HUES48 (cell line): ENCODE measurements at regions not wholly inside any gene's neighbourhood (a gene's known extent, or its start where the extent isn't known, plus 50 kb on each side); places are given as distances from the start of the nearest gene placed in this dataset.

Experiments
- H3K27ac ChIP-seq: one replicate; pipeline ENCODE4 v1.7.0; 2013; ENCODE audit warnings: low read depth, low read length, inconsistent platforms
- H3K27me3 ChIP-seq: 2 replicates; pipeline ENCODE4 v1.6.1; 2013; ENCODE audit warnings: mild to moderate bottlenecking, low read length; ENCODE audit not compliant: control insufficient read depth, insufficient read depth
- H3K36me3 ChIP-seq: 2 replicates; pipeline ENCODE4 v1.6.1; 2013; ENCODE audit warnings: low read length; ENCODE audit not compliant: control insufficient read depth, insufficient read depth
- H3K4me1 ChIP-seq: 2 replicates; pipeline ENCODE4 v1.6.1; 2013; ENCODE audit warnings: mild to moderate bottlenecking, low read length; ENCODE audit not compliant: control insufficient read depth, insufficient read depth
- H3K4me3 ChIP-seq: 2 replicates; pipeline ENCODE4 v1.5.1; 2013; ENCODE audit warnings: mild to moderate bottlenecking, low read depth, low read length
- H3K9ac ChIP-seq: 2 replicates; pipeline ENCODE4 v1.6.1; 2013; ENCODE audit warnings: mild to moderate bottlenecking, low read depth, low read length, moderate library complexity
- H3K9me3 ChIP-seq: 2 replicates; pipeline ENCODE4 v1.6.1; 2013; ENCODE audit warnings: low read length; ENCODE audit not compliant: control insufficient read depth, insufficient read depth

DNA sequence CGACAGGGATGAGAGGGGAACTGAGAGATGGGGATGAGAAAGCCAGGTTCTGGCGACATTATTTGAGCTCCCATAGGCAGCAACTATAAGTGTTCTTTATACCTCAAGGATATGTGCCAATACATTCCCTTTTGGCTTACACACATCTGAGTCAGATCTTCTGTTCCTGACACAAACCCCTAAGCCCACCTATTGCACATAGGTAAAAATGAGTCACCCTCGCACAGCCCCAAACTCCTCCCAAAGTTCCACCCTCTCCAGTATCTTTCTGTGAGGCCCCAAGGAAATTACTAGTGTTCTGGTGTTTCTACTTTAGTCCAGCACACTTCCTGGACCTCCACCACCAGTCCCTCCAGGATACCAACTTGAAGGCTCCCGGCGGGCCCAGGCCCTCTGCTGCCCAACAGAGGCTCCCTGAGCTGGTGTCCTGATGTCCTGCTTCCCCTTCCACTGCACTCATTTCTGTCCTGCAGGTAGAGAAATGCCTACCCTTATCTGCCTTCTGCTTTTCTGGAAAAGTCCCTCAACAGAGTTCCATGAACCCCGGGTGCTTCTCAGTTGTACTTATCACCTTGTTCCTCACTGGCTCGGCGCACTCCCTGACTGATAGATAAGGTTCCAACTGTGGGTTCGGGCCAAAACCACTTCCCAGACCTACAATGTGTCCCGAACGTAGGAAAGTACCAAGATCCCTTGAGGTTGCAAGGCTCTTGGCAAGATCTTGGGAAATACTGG lies 125.5 kb downstream of the EN1 start:
- no peak overlapping the region for H3K27ac ChIP-seq
- H3K9me3 ChIP-seq, result no peaks in the 10 kb centered on the region
- H3K36me3 ChIP-seq, result no peaks in the 10 kb centered on the region
- no peaks in the 10 kb centered on the region for H3K4me1 ChIP-seq
- H3K4me3 ChIP-seq, result no peak overlapping the region
- no peak overlapping the region for H3K9ac ChIP-seq
- no peaks in the 10 kb centered on the region for H3K27me3 ChIP-seq

DNA sequence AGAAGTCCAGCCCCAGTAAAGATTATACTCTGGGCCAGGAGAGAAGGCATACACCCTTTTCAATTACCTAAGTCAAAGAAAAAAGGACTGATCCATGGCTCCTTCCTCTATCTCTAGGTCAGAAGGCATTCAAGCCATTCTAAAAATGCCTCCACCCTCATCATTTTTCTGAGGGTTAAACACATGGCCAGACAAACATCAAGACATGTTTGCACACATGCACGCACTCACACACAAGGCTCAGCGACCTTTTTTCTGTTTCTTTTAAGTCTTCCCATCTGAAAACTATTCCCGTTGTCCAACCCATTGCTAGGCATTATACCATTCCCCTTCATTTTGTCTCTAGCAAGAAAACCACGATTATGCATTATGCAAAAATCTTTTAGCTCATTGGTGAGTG lies 126.6 kb downstream of the EN1 start:
- Histone ChIP-seq H3K9ac (no peak overlapping the region), H3K9me3 (no peaks in the 10 kb centered on the region), H3K4me1 (no peaks in the 10 kb centered on the region), H3K36me3 (no peaks in the 10 kb centered on the region), H3K27me3 (no peaks in the 10 kb centered on the region), H3K4me3 (no peak overlapping the region), H3K27ac (no peak overlapping the region)

DNA sequence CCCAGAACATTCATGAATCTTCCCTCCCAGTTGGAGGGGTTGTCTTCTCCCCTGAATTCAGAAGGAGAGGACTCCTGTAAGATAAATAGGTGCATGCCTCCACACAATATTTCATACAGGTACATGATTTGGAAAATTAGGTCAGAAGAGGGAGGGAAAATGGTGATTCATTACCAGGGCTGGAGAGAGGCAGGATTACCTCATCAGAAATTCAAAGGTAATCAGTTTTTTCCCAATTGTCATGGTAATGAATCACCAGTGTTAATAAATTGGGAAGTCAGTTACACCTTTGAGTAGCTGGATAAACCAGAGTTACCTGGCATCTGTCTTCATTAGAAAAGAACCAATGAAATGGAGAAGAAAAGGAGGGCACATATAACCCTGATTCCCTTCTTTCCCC lies 128.5 kb downstream of the EN1 start:
- H3K4me3 ChIP-seq, result no peak overlapping the region
- H3K27me3 ChIP-seq, result no peaks in the 10 kb centered on the region
- H3K27ac ChIP-seq, result no peak overlapping the region

DNA sequence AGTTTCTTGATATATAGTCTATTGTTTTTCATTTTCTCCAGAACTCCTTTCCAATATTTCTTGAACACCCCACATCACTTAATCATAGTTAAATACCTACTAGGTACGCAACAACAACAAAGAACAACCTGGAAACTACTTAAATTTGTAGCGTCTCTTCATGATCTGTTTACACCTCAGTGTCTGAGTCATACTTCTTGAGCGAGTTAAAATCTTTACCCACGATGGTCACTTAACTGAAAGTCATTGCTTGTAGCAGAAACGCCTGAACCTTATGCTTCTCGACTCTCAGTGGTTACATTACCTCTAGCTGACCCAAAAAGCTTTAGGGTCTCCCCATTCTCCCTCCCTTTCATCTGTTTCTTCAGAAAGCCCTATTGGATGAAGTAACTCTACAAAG lies 131.3 kb downstream of the EN1 start:
- Histone ChIP-seq H3K9ac (no peak overlapping the region), H3K36me3 (no peaks in the 10 kb centered on the region), H3K27ac (no peak overlapping the region), H3K27me3 (no peaks in the 10 kb centered on the region), H3K4me3 (no peak overlapping the region), H3K4me1 (no peaks in the 10 kb centered on the region), H3K9me3 (no peaks in the 10 kb centered on the region)

More for the DNA sequence above, 128.5 kb downstream of the EN1 start:
- H3K9ac ChIP-seq, result no peak overlapping the region
- no peaks in the 10 kb centered on the region for H3K9me3 ChIP-seq
- no peaks in the 10 kb centered on the region for H3K36me3 ChIP-seq
- H3K4me1 ChIP-seq, result no peaks in the 10 kb centered on the region

DNA sequence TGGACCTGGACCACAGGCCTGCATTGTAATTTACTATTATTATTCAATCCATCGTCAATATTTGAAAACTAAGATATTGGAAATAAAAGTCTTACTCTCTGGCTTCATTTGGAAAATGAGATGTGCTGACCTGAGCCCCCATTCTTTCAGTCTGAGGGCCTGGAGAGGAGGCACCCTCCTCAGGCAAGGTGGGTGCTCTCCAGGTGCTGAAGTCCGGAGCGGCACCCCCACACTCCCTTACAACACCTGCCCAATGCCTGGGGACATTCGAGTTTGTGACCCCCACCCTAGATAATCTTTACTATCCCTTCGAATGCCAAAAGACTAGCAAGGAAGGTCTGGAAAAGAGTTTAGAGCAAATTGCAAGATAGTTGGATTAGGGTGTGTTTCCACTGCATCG lies 133.3 kb downstream of the EN1 start:
- Histone ChIP-seq H3K36me3 (no peaks in the 10 kb centered on the region), H3K27me3 (no peaks in the 10 kb centered on the region), H3K4me3 (no peak overlapping the region), H3K27ac (no peak overlapping the region), H3K4me1 (no peaks in the 10 kb centered on the region; the same call in 1 of the 2 replicates), H3K9ac (no peak overlapping the region), H3K9me3 (no peaks in the 10 kb centered on the region)

DNA sequence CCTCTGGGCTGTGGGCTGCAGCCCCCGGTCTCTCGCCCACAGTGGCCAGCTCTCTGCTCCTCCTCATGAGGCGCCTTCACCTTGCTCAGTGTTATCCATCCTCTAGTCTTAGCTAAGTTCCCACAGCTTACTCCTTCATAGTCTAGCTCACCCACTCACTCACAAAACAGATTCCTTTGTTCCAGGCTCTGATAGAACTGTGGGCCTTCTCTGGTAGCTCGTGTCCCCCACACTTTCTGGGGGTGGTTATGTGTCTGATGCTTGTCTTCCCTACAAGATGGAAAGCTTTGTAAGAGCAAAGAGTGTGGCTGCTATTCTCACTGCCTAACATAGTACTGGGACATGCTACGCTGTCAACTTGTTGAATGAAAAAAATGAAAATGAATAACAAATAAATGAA lies 135.8 kb downstream of the EN1 start:
- Histone ChIP-seq H3K27me3 (no peaks in the 10 kb centered on the region), H3K4me3 (no peak overlapping the region), H3K9me3 (no peaks in the 10 kb centered on the region), H3K36me3 (no peaks in the 10 kb centered on the region), H3K4me1 (no peaks in the 10 kb centered on the region; the same call in 1 of the 2 replicates), H3K9ac (no peak overlapping the region), H3K27ac (no peak overlapping the region)

DNA sequence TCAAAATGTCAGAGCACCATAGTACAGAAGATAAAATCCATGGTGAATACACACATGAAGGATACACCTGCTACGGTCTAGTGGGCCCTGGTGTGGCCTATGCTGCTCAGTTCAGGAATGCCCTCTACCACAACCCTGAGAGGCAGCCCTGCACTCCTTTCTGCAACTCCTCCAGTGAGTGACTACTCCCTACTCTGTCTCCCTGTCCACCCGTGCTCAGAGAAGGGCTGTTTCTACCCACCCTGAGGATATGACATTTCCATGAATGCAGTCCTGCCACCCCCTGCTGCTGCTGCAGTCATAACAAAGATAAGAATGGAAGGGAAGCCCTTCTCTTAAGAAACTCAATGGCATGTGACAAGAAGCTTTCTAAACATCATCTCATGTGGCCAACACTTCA lies 137.0 kb downstream of the EN1 start:
- Histone ChIP-seq H3K36me3 (no peaks in the 10 kb centered on the region), H3K9me3 (no peaks in the 10 kb centered on the region), H3K9ac (no peak overlapping the region), H3K4me3 (no peak overlapping the region), H3K4me1 (no peaks in the 10 kb centered on the region; the same call in 1 of the 2 replicates), H3K27ac (no peak overlapping the region), H3K27me3 (no peaks in the 10 kb centered on the region)

DNA sequence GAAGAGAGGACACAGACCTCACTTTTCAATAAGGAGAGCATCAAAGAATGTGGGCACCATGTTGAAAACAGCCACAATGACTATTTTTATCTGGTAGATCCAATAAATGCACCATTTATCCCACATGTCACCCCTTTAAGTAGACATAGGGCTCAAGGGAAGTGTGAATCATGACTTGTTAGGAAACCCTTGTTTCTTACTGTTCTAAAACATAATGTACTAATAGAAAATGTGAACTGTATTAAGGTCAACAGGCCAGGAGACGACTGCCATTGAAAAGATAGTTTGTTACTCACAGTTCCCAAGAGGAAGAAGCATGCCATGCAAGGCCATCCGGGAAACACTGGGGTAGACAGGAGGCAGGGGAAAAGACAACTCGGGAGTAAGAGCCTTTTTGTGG lies 137.7 kb downstream of the EN1 start:
- no peak overlapping the region for H3K9ac ChIP-seq
- H3K4me3 ChIP-seq, result no peak overlapping the region
- no peak overlapping the region for H3K27ac ChIP-seq
- no peaks in the 10 kb centered on the region; the same call in 1 of the 2 replicates for H3K4me1 ChIP-seq
- H3K9me3 ChIP-seq, result no peaks in the 10 kb centered on the region
- H3K36me3 ChIP-seq, result no peaks in the 10 kb centered on the region
- H3K27me3 ChIP-seq, result no peaks in the 10 kb centered on the region

DNA sequence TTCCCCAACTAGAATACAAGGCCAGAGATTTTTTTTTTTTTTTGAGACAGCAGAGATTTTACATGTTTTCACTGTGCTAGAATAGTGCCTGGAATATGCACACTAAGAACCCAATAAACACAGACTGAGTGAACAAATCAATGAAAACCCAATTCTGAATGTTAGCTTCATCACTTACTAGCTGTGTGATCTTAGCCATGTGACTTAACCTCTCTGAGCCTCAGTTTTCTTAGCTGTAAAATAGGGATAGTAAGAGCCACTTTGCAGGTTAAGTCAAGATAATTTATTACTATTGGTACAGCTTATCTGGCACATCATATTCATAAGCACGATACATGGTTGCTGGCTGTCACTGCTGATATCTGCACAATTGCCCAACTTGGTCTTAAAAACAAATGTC lies 140.6 kb downstream of the EN1 start:
- H3K4me3 ChIP-seq, result no peak overlapping the region

DNA sequence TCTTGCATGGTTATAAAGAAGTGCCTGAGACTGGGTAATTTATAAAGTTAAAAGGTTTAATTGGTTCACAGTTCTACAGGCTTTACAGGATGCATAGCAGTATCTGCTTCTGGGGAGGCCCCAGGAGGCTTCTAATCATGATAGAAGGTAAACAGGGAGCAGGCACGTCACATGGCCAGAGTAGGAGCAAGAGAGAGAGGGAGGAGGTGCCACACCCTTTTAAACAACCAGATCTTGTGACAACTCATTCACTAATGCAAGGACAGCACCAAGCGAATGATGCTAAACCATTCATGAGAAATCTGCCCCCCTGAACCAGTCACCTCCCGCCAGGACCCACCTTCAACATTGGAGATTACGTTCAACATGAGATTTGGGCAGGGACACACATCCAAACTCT lies 141.1 kb downstream of the EN1 start:
- Histone ChIP-seq H3K4me1 (no peaks in the 10 kb centered on the region; the same call in 1 of the 2 replicates), H3K4me3 (no peak overlapping the region), H3K27ac (no peak overlapping the region), H3K9ac (no peak overlapping the region), H3K36me3 (no peaks in the 10 kb centered on the region), H3K9me3 (no peaks in the 10 kb centered on the region), H3K27me3 (no peaks in the 10 kb centered on the region)

More for the DNA sequence above, 140.6 kb downstream of the EN1 start:
- Histone ChIP-seq H3K27me3 (no peaks in the 10 kb centered on the region), H3K27ac (no peak overlapping the region), H3K4me1 (no peaks in the 10 kb centered on the region; the same call in 1 of the 2 replicates), H3K36me3 (no peaks in the 10 kb centered on the region), H3K9me3 (no peaks in the 10 kb centered on the region), H3K9ac (no peak overlapping the region)

DNA sequence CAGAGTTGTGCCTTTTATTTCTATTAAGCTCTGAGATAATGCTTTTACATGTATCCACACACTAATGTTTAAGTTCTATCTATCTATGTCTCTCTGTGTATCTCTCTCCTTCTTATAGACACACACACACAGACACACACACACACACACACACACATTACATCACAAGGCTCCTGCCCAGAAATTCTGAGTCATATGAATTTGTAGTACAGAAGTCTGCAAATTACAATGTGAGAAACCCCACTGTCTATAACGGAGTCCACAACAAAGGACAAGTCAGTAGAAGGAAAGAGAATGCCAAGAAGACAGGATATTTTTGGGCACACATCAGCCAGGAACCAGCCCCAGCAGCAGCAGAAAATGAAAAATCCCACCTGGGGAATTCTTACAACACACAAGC lies 142.4 kb downstream of the EN1 start:
- H3K9ac ChIP-seq, result no peak overlapping the region
- no peaks in the 10 kb centered on the region for H3K36me3 ChIP-seq
- H3K27me3 ChIP-seq, result no peaks in the 10 kb centered on the region
- H3K27ac ChIP-seq, result no peak overlapping the region
- H3K4me3 ChIP-seq, result no peak overlapping the region
- H3K4me1 ChIP-seq, result no peaks in the 10 kb centered on the region
- no peaks in the 10 kb centered on the region for H3K9me3 ChIP-seq
